ENCODE measurements at regions not wholly inside any gene's neighbourhood (a gene's known extent, or its start where the extent isn't known, plus 50 kb on each side); places are given as distances from the start of the nearest gene placed in this dataset.
"Not testable (repeated sequence)": the region's sequence is repeated elsewhere in the genome, so short reads cannot be mapped to it uniquely, and the experiment has no call there.

DNA sequence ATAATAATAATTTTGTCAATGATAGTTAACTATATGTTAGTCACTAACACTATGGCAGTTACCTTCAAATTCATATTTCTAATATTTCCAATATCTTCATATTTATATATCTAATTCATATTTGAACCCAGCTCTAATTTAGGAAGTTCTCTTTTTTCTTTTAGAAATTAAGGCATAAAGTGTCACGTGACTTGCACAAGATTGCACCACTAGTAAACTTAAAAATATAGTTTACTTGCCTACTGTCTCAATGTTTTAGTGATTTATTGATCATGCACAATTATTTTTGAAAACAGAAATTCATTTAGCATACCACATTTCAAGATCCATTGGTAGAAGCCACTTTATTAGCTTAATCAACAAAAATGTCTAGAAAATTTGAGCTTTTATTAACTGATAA is 508.7 kb upstream of the ZNF337 start:
- Histone ChIP-seq H3K9me3 (peaks cover 10% of the 10 kb centered on the region; the same call in 1 of the 2 replicates), H3K4me3 (ENCODE audit: low read depth, low read length) (no peak overlapping the region), H3K27me3 (replicated peaks; ENCODE audit: control insufficient read depth, insufficient read depth, low read length) (no peaks in the 10 kb centered on the region), H3K4me1 (no peaks in the 10 kb centered on the region), H3K36me3 (ENCODE audit: control insufficient read depth, insufficient read depth, low read length) (no peaks in the 10 kb centered on the region)
- Mint-ChIP-seq H3K27ac (ENCODE audit: unreplicated experiment) (no peak overlapping the region), H3K4me3 (ENCODE audit: unreplicated experiment) (no peak overlapping the region), H3K4me1 (ENCODE audit: low read depth, unreplicated experiment) (no peaks in the 10 kb centered on the region), H3K27me3 (ENCODE audit: insufficient read depth, unreplicated experiment) (no peaks in the 10 kb centered on the region), H3K36me3 (ENCODE audit: insufficient read depth, unreplicated experiment) (no peaks in the 10 kb centered on the region), H3K9me3 (ENCODE audit: unreplicated experiment) (peaks cover 19% of the 10 kb centered on the region)
- ChIA-PET POLR2A (no interaction called here), CTCF (no interaction called here)
- no peak for DNase-seq
- TF ChIP-seq, protein P1, sequence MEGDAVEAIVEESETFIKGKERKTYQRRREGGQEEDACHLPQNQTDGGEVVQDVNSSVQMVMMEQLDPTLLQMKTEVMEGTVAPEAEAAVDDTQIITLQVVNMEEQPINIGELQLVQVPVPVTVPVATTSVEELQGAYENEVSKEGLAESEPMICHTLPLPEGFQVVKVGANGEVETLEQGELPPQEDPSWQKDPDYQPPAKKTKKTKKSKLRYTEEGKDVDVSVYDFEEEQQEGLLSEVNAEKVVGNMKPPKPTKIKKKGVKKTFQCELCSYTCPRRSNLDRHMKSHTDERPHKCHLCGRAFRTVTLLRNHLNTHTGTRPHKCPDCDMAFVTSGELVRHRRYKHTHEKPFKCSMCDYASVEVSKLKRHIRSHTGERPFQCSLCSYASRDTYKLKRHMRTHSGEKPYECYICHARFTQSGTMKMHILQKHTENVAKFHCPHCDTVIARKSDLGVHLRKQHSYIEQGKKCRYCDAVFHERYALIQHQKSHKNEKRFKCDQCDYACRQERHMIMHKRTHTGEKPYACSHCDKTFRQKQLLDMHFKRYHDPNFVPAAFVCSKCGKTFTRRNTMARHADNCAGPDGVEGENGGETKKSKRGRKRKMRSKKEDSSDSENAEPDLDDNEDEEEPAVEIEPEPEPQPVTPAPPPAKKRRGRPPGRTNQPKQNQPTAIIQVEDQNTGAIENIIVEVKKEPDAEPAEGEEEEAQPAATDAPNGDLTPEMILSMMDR (IDR thresholded peaks at IDR 0.05; ENCODE audit: insufficient read depth in 1 of 2, low read depth in 1 of 2, low read length in 1 of 2, severe bottlenecking in 1 of 2, unreplicated experiment in 1 of 2), result no peak
- BruUV-seq (replicated peaks), result no TSS peak
- intact Hi-C loops (cut with micrococcal nuclease; ENCODE audit: unreplicated experiment), result no loop called here

DNA sequence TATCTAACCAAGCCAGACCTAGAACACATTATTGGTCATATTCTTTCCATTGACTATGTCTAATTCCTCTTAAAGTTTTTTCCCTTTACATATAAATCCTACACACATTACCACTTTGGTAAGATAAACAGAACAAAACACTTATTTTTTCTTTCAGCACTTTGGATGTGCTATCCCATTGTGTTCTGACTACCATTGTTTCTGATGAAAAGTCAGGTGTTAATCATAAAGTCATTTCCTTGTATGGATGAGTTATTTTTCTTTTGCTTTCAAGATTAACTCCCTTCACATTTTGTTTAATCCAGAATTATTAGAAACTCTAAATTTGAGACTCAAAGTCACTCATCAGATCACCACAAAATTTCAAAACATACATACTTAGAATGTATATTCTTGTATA is 504.4 kb upstream of the ZNF337 start:
- POLR2A ChIA-PET; H3K36me3 Mint-ChIP-seq (ENCODE audit: insufficient read depth, unreplicated experiment); H3K4me3 ChIP-seq (ENCODE audit: low read depth, low read length); H3K9me3 Mint-ChIP-seq (ENCODE audit: unreplicated experiment); H3K27ac Mint-ChIP-seq (ENCODE audit: unreplicated experiment); H3K27me3 Mint-ChIP-seq (ENCODE audit: insufficient read depth, unreplicated experiment); DNase-seq; H3K4me1 Mint-ChIP-seq (ENCODE audit: low read depth, unreplicated experiment); H3K4me1 ChIP-seq; CTCF ChIA-PET; BruUV-seq (replicated peaks); H3K36me3 ChIP-seq (ENCODE audit: control insufficient read depth, insufficient read depth, low read length); H3K4me3 Mint-ChIP-seq (ENCODE audit: unreplicated experiment); intact Hi-C loops (cut with micrococcal nuclease; ENCODE audit: unreplicated experiment); H3K27me3 ChIP-seq (replicated peaks; ENCODE audit: control insufficient read depth, insufficient read depth, low read length): not testable (repeated sequence)
- H3K9me3 ChIP-seq, result peaks cover 10% of the 10 kb centered on the region; the same call in 1 of the 2 replicates

DNA sequence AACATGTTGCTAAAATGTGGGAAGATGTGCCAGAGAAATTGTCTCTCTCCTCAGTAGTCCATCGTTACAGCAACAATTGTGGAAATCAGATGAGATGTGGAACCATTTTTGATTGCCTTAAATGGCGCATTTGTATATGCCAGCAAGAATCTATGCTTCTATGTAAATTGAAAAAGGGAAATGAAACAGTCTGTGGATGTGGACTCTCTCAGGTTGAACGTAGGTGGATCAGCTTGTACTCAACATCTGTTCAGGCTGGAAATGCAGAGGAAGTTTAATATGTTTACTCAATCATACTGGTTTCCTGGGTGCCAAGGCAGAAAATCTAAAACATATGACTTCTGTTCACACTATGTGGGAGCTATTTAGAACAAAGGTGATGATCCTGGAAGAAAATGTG is 490.7 kb upstream of the ZNF337 start:
- H3K36me3 ChIP-seq (ENCODE audit: control insufficient read depth, insufficient read depth, low read length); intact Hi-C loops (cut with micrococcal nuclease; ENCODE audit: unreplicated experiment); CTCF ChIA-PET; H3K4me1 Mint-ChIP-seq (ENCODE audit: low read depth, unreplicated experiment); H3K4me3 ChIP-seq (ENCODE audit: low read depth, low read length); H3K27me3 ChIP-seq (replicated peaks; ENCODE audit: control insufficient read depth, insufficient read depth, low read length); H3K4me1 ChIP-seq; H3K36me3 Mint-ChIP-seq (ENCODE audit: insufficient read depth, unreplicated experiment); H3K27me3 Mint-ChIP-seq (ENCODE audit: insufficient read depth, unreplicated experiment); DNase-seq; H3K4me3 Mint-ChIP-seq (ENCODE audit: unreplicated experiment); POLR2A ChIA-PET; BruUV-seq (replicated peaks); H3K27ac Mint-ChIP-seq (ENCODE audit: unreplicated experiment); H3K9me3 Mint-ChIP-seq (ENCODE audit: unreplicated experiment); H3K9me3 ChIP-seq: not testable (repeated sequence)

DNA sequence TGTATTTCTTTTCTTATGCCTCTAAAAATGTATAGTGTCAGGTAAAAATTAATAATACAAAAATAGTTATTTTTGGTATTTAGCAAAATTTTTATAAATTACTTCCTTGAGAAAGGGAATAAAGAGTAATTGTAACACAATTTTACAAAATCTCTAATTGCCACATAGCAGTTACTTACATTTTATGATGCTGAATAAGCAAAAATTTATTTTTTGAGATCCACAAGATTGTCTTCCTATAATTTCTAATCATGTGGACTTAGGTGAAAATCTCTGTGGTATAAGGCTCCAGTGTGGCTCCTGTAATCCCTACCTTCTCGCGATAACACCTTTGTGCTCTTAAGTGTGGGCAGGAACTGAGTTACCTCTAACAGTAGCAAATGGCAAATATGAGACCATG is 487.1 kb upstream of the ZNF337 start:
- H3K27me3 ChIP-seq (replicated peaks; ENCODE audit: control insufficient read depth, insufficient read depth, low read length); H3K9me3 ChIP-seq; H3K4me1 Mint-ChIP-seq (ENCODE audit: low read depth, unreplicated experiment); H3K27ac Mint-ChIP-seq (ENCODE audit: unreplicated experiment); intact Hi-C loops (cut with micrococcal nuclease; ENCODE audit: unreplicated experiment); H3K36me3 Mint-ChIP-seq (ENCODE audit: insufficient read depth, unreplicated experiment); CTCF ChIA-PET; H3K36me3 ChIP-seq (ENCODE audit: control insufficient read depth, insufficient read depth, low read length); POLR2A ChIA-PET; H3K27me3 Mint-ChIP-seq (ENCODE audit: insufficient read depth, unreplicated experiment); H3K4me3 Mint-ChIP-seq (ENCODE audit: unreplicated experiment); H3K9me3 Mint-ChIP-seq (ENCODE audit: unreplicated experiment); H3K4me3 ChIP-seq (ENCODE audit: low read depth, low read length); DNase-seq; BruUV-seq (replicated peaks); H3K4me1 ChIP-seq: not testable (repeated sequence)

DNA sequence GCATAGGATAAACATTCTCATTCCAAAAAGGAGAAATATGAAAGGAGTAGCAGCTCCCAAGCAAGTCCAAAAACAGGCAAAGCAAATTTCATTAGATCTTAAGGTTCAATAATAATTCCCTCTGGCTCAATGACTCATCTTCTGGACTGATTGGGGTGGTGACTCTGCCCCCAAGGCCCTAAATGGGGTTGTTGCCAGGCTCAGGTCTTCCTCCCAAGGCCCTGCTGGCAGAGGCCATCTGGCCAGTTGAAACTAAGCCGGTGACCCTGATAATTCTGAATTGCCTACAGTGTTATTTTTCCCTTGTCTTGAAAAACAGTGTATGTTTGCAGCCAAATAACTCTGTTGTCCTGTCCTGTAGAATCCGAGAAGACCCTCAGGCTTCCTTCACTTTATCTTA is 484.7 kb upstream of the ZNF337 start:
- H3K4me3 ChIP-seq (ENCODE audit: low read depth, low read length); DNase-seq; intact Hi-C loops (cut with micrococcal nuclease; ENCODE audit: unreplicated experiment); H3K27ac Mint-ChIP-seq (ENCODE audit: unreplicated experiment); H3K4me3 Mint-ChIP-seq (ENCODE audit: unreplicated experiment); CTCF ChIA-PET; H3K9me3 Mint-ChIP-seq (ENCODE audit: unreplicated experiment); H3K36me3 ChIP-seq (ENCODE audit: control insufficient read depth, insufficient read depth, low read length); H3K4me1 ChIP-seq; BruUV-seq (replicated peaks); H3K27me3 Mint-ChIP-seq (ENCODE audit: insufficient read depth, unreplicated experiment); H3K36me3 Mint-ChIP-seq (ENCODE audit: insufficient read depth, unreplicated experiment); H3K27me3 ChIP-seq (replicated peaks; ENCODE audit: control insufficient read depth, insufficient read depth, low read length); H3K9me3 ChIP-seq; H3K4me1 Mint-ChIP-seq (ENCODE audit: low read depth, unreplicated experiment); POLR2A ChIA-PET: not testable (repeated sequence)

DNA sequence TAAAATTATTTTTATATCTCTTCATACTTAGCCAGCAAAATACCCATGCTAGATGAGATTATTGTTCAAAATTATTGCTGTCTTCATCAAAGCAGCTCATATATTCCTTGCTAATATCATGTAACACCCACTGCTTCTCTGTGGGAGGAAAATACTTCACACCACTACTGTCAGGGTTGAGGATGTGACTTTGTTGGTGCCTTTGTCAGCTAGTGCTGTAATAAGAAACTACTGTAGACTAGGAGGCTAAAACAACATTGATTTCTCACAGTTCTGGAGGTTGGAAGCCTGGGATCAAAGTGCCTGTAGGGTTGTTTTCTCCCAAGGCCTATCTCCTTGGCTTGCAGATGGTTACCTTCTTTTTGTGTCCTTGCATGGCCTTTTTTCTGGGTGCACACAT is 475.2 kb upstream of the ZNF337 start:
- H3K27me3 ChIP-seq (replicated peaks; ENCODE audit: control insufficient read depth, insufficient read depth, low read length); H3K4me3 ChIP-seq (ENCODE audit: low read depth, low read length); H3K9me3 Mint-ChIP-seq (ENCODE audit: unreplicated experiment); H3K9me3 ChIP-seq; H3K4me1 ChIP-seq; H3K4me1 Mint-ChIP-seq (ENCODE audit: low read depth, unreplicated experiment); DNase-seq; H3K36me3 ChIP-seq (ENCODE audit: control insufficient read depth, insufficient read depth, low read length); BruUV-seq (replicated peaks); H3K27ac Mint-ChIP-seq (ENCODE audit: unreplicated experiment); POLR2A ChIA-PET; CTCF ChIA-PET; H3K27me3 Mint-ChIP-seq (ENCODE audit: insufficient read depth, unreplicated experiment); H3K4me3 Mint-ChIP-seq (ENCODE audit: unreplicated experiment); H3K36me3 Mint-ChIP-seq (ENCODE audit: insufficient read depth, unreplicated experiment): not testable (repeated sequence)
- intact Hi-C loops (cut with micrococcal nuclease; ENCODE audit: unreplicated experiment), result loop anchor here (10.0 kb wide), 1 partner anchor 47 kb away; no protein-coding TSS in a partner anchor
